HG02870 (cell line): ENCODE measurements at regions not wholly inside any gene's neighbourhood (a gene's known extent, or its start where the extent isn't known, plus 50 kb on each side); places are given as distances from the start of the nearest gene placed in this dataset.

Experiments
- ATAC-seq: cut with Tn5 transposase; IDR thresholded peaks from one replicate; pipeline ENCODE4 v1.9.1; 2021; ENCODE audit warnings: mild to moderate bottlenecking, moderate library complexity; ENCODE audit not compliant: unreplicated experiment

DNA sequence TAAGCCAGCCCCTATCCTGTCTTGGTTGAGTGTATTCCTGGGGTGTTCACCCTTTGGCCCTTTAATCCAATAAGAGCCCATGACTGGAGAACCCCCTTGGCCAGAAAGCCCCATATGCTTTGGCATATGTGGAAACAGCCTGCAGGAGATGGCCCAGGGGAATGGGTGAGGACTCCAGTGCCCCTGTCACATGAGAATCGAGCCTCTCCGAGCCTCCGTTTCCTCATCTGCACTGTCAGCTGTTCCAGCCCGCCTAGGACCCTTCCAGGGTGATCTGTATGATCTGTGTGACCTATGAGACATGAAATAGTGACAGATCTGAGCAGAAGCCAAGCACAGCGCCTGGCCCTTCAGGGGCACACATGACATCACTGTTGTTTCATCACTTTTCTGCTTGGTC is 300.7 kb downstream of the ZNF536 start:
- no peak for ATAC-seq

DNA sequence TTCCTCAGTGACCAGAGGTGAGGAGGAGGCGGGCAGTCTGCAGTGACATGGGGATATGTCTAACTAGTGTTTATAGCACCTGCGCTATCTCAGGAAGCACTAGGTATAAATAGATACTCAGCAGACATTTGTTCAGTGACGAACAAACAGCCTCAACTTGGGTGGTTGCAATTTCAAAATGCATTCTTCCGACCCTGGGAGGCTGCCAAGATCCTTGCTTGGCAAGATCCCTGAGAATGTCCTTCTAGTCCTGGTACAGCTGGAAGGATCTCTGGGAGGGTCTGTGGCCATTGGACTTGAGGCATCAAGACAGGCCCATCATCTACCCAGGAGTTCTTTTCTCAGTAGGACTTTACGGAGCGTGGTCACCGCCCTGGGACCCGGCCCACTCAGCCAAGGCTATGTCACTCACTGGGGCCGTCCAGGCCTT is 299.5 kb downstream of the ZNF536 start:
- ATAC-seq = no peak

DNA sequence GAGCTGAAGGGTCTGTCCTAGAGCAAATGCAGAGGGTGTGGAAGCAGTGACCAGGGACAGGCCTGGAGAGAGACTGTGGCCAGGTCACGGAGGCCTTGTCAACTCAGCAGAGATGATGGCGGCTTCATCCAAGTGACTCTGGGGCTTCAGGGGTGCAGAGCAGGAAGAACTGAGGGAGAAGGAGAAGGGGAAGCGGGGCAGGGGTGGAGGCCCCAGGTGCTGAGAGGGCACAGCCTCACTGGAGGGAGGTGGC is 299.1 kb downstream of the ZNF536 start:
- no peak for ATAC-seq

DNA sequence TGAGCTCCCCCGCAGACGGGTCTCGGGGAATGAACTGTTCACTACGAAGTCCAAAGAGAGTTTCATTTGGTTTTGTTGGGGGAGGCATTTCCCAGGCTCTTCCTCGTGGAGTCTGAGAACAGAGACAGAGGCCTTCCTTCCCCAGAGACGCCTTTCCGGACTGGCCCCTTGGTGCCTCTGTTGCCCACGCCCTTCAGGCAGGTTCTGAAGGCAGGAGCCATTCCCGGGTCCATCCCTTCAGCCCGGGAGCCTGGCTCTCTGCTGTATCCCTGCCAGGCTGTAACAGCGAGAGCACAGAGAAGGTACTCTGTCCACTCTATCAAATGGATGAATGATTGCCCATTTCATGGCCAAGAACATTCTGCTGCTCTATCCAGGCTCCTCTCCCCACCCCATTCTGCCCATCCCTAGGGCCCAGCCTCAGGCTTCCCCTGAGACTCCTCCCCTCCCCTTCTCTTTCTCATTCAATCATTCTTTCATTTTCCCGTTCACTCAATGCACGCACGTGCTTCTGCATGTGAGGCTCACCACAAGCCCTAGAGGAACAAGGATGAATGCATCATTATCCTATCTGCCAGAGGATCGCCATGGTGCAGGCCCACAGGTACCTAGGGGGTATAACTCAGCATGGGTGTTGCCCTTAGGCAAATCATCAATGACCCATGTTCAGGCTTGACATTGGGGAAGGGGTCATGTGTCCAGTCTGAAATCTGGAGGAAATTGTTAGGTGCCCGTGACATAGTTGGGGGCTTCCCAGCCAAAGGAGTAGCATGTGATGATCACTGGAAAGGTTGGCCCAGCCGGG is 298.6 kb downstream of the ZNF536 start:
- no peak for ATAC-seq

DNA sequence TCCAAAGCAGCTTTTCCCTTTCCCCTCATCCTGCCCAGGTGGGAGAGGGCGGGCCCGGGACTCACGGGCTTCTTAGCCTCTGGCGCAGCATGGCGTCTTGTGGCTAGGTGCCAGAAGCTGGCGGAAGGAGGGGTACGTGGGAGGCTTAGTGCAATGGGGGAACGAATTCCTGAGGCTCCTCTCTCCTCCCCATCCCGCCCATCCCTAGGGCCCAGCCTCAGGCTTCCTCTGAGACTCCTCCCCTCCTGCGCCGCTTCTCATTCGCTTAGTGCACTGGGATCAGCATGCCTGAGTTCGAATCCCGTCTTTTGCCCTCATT is 297.8 kb downstream of the ZNF536 start:
- no peak for ATAC-seq

DNA sequence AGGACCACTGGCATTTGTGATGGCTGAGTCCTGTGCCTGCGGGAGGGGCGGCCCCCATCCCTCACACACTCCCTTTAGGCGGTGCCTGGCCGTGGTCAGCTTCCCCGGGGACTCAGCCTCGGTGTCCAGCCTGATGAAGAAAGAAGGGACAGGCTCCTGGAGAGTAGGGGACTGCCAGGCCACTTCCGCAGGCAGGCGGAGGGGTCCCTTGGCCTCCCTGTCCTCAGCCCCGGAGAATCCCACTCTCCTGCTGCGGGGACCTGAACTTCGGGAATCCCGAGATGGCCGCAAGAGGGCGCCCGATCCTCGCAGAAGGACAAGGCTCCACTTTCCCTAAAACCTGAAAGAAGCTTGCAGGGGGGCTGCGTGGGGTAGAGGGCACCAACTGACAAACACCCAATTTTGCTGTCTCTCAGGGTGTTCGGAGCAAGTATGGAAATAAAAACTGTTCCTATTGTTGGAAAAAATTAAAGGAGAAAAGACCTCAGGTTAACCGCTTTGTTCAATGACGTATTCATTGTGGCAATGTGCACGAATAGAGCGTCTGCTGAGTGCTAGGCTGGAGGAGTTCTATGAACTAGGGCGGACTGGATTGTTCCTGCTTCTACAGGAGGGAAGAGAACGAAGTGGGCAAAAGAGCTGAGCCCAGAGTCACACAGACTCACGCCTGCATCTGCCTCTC is 297.3 kb downstream of the ZNF536 start:
- no peak for ATAC-seq

DNA sequence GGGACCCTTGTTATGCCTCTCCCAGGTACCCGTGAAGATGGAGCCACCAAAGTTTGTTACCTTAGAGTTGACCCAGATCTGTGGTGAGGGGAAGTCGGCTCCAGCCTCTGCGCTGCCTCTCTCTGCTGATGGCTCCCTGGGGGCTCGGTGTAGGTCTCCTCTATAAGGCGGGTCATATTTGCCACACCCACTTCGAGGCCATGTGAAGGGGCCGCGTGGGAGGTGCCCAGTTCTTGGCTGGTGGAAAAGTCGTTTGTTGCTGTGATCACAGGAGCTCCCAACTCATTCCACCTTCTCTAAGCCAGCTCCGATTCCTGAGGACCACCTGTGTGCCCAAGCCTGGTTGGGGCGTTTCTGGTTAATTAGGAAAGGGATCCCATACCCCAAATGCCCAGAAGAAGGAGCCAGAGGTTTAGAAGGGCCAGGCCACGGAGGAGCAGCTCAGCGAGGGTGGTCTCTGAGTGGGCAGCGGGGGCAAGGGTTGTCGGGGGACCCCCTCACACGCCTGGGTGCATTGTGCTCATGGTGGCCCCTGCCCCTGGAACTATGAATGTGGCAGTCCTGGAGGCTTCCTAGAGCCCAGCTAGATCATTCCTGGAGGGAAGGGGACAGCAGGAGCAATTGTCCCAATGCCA is 296.5 kb downstream of the ZNF536 start:
- no peak for ATAC-seq

DNA sequence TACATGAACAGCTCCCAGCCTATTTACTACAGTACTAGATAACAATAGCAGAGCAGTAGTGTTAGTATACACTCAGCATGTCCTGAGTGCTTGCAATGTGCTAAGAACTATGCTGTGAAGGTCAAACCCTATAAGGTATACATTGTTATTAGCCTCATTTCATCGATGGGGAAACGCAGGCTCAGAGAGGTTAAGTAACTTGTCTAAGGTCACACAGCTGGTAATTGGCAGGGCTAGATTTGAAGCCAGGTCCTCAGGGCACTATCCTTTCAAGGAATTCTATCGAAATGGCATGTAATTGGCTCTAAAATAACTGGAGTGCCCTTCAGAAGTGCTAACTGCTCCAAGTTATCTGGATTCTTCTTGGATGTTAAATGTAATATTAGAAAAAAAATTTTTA is 295.6 kb downstream of the ZNF536 start:
- no peak for ATAC-seq

DNA sequence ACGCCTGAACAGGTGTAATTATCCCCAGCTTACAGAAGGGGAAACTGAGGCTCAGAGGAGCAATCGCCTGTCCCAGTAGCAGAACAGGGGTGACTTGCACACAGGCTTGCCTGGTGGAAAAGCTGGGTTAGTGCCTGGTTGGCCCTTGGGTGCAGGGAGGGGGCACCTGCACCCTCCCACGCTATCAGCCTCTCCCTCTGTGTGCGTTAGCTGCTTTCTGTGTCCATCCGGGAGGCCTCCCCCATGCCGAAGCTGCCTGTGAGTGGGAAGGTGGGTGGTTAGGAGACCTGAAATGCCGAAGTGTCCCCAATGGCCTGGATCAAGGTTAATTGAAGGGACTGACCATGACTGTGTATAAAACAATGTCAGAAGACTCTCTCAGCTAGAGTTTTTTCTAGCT is 295.0 kb downstream of the ZNF536 start:
- ATAC-seq = no peak

DNA sequence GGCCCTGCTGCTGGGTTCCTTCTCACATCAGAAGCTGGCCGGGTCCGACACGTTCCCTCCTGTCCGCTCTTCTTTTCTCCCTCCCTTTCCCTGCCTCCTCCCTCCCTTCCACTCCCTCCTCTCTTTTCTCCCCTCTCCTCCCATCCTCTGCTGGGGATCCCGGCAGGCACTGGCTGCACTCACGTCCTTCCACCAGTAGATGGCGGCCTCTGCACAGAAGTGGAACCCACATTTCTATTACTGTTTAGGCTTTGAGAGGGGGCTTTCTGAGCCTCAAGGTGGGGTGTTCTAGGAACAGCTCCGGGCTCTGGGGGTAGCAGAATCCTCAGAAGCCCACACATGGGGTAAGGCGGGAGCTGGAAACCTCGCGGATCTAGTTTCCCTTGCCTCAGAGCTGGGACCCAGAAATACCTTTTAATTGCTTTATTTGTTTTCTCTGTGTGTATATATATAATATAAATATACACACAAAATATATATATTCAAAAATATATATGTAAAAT is 294.2 kb downstream of the ZNF536 start:
- peak; percentile 44 for ATAC-seq

DNA sequence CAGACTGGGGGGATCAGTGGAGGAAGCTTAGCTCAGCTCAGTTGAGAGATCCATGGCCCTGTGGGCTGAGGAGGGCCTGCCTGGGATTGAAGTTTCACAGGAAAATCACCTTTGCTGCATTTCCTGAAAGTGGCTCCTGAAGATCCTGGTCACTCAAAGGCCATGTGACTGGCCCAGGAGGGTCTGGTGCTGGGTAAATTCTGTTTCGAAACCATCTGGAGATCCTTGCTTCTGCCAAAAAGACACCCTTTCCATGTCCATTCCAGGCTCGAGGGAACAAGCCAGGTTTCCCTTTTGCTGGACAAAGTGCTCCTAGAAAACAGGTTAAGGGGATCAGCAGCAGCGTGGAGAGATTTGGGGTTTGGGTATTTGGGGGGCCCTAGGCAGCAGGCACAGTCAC is 293.3 kb downstream of the ZNF536 start:
- no peak for ATAC-seq

DNA sequence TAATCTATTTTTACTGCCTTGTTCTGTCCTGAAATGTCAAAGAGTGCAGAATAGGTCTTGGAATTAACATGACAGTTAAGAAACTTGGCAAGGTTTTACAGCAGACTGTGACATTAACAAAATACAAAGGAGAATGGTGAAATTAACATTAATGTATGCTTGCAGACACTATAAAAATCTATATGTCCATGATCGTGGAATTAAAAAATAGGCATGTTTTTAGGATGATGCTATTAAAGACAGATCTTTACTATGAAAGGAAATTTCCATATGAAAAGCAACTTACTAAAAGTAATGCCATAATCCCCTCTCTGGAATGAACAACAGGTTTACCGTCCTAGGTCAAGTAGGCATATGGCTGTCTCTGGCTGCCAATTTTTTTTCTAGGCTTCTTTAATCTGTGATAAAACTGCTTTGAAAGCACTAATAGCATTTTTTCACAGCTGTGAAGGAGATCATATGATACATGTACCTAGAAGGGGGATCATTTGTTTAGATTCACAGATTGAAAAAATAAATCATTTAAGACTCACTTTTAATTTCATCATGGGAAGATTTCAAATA is 291.5 kb downstream of the ZNF536 start:
- ATAC-seq = no peak

DNA sequence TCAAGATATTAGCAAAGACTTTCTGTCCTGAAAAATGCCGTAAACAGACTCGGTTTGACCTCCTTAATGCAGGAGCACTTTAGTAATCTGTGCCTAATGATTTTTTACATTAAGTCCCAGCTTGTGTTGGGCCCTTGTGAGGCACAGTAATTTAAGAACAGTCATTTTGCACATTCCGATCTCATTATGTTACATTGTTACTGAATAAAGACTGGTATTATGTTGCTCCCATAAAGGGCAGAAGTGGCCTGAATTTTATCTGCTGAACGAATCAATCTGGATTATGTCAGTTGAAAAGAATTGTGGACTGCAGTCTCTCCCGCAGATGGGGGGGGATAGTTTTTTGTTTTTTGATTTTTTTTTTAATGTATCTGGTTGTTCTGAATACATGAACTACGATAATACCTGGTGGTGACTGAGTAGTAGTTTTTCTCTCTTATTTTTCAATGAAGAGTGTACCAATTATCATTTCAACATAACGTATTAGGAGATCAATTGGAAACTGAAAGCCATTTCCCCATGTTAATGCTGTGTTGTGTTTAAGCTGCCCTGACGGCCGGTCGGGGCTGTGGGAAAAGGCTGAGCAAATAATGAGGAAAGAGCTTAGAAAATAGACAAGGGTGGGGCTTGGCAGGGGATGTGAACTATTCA is 290.2 kb downstream of the ZNF536 start:
- no peak for ATAC-seq

DNA sequence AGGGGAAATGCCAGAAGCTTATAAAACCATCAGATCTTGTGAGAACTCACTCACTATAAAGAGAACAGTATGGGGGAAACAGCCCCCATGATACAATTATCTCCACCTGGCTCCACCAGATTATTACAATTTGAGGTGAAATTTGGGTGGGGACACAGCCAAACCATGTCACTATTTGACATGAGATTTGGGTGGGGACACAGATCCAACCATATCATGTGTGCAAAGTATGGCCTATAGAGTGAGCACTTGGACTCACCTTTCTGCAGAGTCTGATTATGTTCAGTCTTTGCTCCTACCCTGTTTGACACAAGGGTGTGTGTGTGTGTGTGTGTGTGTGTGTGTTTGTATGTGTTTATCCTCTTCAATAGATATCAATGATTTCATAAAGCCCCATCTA is 287.5 kb downstream of the ZNF536 start:
- no peak for ATAC-seq

DNA sequence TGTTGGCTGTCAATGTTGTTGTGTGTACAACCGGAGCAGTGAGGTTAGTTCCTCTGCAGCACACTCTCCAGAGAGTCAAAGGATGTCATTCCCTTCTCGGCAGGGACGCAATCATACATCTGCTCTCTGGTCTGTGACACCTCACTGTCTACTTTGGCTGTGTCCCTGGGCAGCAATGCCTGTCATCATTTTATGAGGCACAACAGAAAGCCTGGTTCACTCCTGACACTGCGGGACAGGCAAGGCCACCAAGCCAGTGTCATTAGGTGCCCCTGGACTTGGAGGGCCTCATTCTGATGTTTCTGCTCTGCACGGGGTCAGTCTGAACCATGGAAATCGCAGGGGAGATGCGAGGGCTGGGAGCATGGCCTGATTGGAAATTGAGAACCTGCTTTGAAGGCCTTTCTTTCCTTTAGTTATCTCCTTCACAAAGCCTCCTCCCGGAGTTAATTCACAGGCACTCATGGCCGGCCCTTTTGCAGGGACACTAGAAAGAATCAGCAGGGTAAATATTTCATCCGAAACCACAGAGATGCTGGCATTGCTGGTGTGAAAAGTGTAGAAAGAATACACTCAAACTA is 284.4 kb downstream of the ZNF536 start:
- no peak for ATAC-seq

DNA sequence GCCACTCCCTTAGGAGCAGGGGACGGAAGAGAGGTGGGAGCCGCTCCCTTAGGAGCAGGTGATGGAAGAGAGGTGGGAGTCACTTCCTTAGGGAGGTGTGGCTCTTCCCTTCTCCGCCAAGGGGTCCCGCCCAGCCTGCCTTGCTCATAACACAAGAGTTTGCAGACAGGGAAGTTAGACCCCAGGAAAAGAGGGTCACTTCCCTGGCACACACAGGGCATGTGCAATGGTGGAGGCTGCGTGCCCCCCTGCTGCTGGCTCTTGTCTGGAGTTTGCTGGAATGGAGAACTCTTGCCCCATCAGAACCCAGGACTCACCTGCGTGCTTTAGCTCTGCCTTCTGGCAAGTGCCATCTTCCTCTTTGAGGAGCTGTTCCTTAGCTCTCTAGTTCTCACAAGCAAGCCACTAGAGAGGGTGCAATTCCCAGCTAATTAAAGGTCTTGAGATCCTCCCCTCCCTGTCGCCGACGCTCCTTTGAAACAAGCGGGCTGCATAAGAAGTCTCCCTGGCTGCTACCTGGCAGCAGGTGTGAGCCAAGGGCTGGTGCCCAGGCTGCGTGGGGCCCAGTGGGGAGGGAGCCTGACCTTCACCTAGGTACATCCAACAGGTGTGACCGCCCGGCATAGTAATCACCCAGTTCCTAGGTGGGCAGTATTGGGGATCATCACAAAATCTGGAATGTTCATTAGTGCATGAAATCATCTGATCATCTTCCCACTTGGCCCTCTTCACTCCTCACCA is 281.6 kb downstream of the ZNF536 start:
- no peak for ATAC-seq

DNA sequence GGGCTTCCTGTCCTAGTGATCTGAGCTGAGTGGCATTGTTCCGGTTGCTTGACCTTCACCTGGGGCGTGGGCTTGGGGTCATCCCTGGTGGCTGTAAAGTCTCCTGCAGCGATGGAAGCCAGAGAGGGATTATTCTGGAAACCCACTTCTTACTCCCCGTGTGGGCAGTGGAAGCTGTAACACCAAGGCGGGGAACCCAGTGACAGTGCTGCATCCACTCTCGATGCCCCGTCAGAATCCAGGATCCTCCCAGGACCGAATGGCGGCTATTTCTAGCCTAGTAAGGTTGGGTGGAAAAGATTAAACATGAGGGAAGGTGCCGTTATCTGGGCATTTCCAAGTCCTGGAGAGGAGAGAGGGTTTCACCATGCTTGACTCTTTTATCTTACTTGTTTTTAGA is 280.6 kb downstream of the ZNF536 start:
- ATAC-seq = no peak

DNA sequence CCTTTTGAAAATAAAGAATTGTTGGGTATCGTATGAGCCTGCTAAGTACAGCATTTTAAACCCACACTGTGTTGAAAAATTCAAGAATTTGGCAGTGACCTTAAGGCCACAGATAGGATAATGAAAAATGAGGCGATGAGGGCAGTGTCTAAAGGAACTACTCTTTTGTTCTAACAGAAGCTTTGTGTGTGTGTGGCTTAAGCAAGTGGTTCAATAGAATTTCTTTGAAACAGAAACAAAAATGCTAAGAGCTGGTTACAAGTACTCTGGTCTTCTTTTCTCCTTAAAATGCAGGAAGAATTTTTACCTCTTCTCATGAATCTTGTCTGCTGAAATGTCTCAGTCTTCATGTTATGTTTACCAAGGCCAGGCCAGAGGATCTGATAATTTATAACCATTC is 279.5 kb downstream of the ZNF536 start:
- no peak for ATAC-seq

DNA sequence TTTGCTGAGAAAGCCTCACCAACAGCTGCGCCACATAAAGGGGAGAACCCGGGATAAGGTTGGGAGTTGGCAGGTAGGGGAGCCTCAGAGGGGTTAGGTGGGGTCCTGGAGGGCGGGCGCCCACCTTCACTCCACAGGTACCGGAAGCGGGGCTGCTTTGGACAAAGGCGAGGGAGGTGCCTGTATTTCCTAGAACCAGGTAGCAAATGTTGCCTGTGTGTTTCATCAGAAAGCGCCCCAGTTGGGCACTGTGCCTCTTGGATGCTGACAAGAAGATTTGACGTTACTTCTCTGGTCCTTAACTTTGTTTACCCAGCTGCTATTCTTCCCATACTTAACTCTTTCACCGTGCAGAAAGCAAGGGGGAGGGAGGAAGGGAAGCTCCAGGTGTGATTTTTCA is 278.9 kb downstream of the ZNF536 start:
- ATAC-seq = no peak

DNA sequence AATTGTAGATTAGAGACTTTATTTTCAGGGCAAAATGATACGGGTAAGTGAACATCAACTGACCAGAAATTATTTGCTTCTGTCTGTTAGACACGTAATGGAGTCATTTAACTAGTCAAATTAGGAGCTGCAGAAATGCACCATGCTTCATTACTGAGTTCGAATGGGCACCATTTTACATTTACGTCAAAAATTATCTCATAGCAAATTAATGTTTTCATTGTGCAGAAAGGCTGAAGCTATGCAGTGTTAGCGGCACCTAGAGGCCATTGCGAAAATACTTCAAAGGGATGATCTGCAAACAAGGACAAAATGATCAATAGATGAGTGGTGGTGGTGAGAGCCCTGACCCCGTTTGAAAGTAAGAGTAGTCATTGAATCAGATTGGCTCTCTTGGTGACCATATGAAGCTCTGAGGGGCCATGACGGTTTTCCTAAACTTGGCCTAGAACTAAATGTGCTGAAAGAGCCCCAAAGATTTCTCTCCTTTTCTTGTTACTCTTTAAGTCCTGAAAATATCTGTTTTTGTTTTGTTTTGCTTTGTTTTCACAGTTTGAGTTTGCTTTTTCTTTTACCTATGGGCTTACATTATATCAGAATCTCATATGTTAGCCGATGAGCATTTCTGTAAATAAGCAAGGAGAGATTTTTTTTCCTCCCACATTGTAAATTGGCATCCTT is 277.9 kb downstream of the ZNF536 start:
- ATAC-seq = no peak
